ENCODE measurements at regions not wholly inside any gene's neighbourhood (a gene's known extent, or its start where the extent isn't known, plus 50 kb on each side); places are given as distances from the start of the nearest gene placed in this dataset.

- ATAC-seq (no peak), DNase-seq (no peak)
- no peaks in the 10 kb centered on the region for H3K36me3 Mint-ChIP-seq
- H3K27ac Mint-ChIP-seq, result no peak overlapping the region
- no peaks in the 10 kb centered on the region for H3K9me3 Mint-ChIP-seq (ENCODE audit: low read depth)
- no peaks in the 10 kb centered on the region for H3K27me3 Mint-ChIP-seq
- no peaks in the 10 kb centered on the region for H3K4me1 Mint-ChIP-seq
- CTCF ChIA-PET, result no interaction called here
- H3K4me3 Mint-ChIP-seq, result no peak overlapping the region
Measured at GRCh38 chr7:121766676-121767075, 106.3 kb upstream of the PTPRZ1 start.

- Mint-ChIP-seq H3K9me3 (ENCODE audit: low read depth) (no peaks in the 10 kb centered on the region), H3K4me1 (no peaks in the 10 kb centered on the region), H3K4me3 (no peak overlapping the region), H3K27me3 (no peaks in the 10 kb centered on the region), H3K36me3 (no peaks in the 10 kb centered on the region), H3K27ac (no peak overlapping the region)
- DNase-seq, result no peak
- ATAC-seq, result no peak
- CTCF ChIA-PET, result no interaction called here
Measured at GRCh38 chr7:121761399-121761798, 111.6 kb upstream of the PTPRZ1 start.

GRCh38 chr7:121755818-121756552 is 117.0 kb upstream of the PTPRZ1 start:
- no peak overlapping the region for H3K4me3 Mint-ChIP-seq
- CTCF ChIA-PET, result no interaction called here
- no peaks in the 10 kb centered on the region for H3K27me3 Mint-ChIP-seq
- no peaks in the 10 kb centered on the region for H3K4me1 Mint-ChIP-seq
- ATAC-seq (no peak), DNase-seq (no peak)
- no peaks in the 10 kb centered on the region for H3K9me3 Mint-ChIP-seq (ENCODE audit: low read depth)
- no peak overlapping the region for H3K27ac Mint-ChIP-seq
- no peaks in the 10 kb centered on the region for H3K36me3 Mint-ChIP-seq

- H3K4me1 Mint-ChIP-seq, result no peaks in the 10 kb centered on the region
- H3K9me3 Mint-ChIP-seq (ENCODE audit: low read depth), result no peaks in the 10 kb centered on the region
- DNase-seq (no peak), ATAC-seq (no peak)
- no peaks in the 10 kb centered on the region for H3K27me3 Mint-ChIP-seq
- no peak overlapping the region for H3K27ac Mint-ChIP-seq
- H3K4me3 Mint-ChIP-seq, result no peak overlapping the region
- no peaks in the 10 kb centered on the region for H3K36me3 Mint-ChIP-seq
- CTCF ChIA-PET, result no interaction called here
Measured at GRCh38 chr7:121755286-121755685, 117.7 kb upstream of the PTPRZ1 start.

- no peak overlapping the region for H3K4me3 Mint-ChIP-seq
- no peaks in the 10 kb centered on the region for H3K4me1 Mint-ChIP-seq
- ATAC-seq (no peak), DNase-seq (no peak)
- no peaks in the 10 kb centered on the region for H3K27me3 Mint-ChIP-seq
- no peaks in the 10 kb centered on the region for H3K36me3 Mint-ChIP-seq
- no peak overlapping the region for H3K27ac Mint-ChIP-seq
- no peaks in the 10 kb centered on the region for H3K9me3 Mint-ChIP-seq (ENCODE audit: low read depth)
- CTCF ChIA-PET, result no interaction called here
Measured at GRCh38 chr7:121753944-121754343, 119.0 kb upstream of the PTPRZ1 start.

- Mint-ChIP-seq H3K27ac (no peak overlapping the region), H3K4me1 (no peaks in the 10 kb centered on the region), H3K36me3 (no peaks in the 10 kb centered on the region), H3K27me3 (no peaks in the 10 kb centered on the region), H3K4me3 (no peak overlapping the region), H3K9me3 (ENCODE audit: low read depth) (no peaks in the 10 kb centered on the region)
- no peak for ATAC-seq
- CTCF ChIA-PET, result no interaction called here
- DNase-seq, result no peak
Measured at GRCh38 chr7:121752706-121753105, 120.3 kb upstream of the PTPRZ1 start.

GRCh38 chr7:121748546-121748945 is 124.4 kb upstream of the PTPRZ1 start:
- DNase-seq (no peak), ATAC-seq (no peak)
- Mint-ChIP-seq H3K36me3 (no peaks in the 10 kb centered on the region), H3K4me3 (no peak overlapping the region), H3K4me1 (no peaks in the 10 kb centered on the region), H3K27me3 (no peaks in the 10 kb centered on the region), H3K9me3 (ENCODE audit: low read depth) (no peaks in the 10 kb centered on the region), H3K27ac (no peak overlapping the region)
- CTCF ChIA-PET, result no interaction called here

- Mint-ChIP-seq H3K4me3 (no peak overlapping the region), H3K4me1 (no peaks in the 10 kb centered on the region), H3K36me3 (no peaks in the 10 kb centered on the region), H3K27ac (no peak overlapping the region), H3K27me3 (no peaks in the 10 kb centered on the region), H3K9me3 (ENCODE audit: low read depth) (no peaks in the 10 kb centered on the region)
- CTCF ChIA-PET, result no interaction called here
- no peak for ATAC-seq
- DNase-seq, result no peak
Measured at GRCh38 chr7:121745856-121746255, 127.1 kb upstream of the PTPRZ1 start.

- no peak overlapping the region for H3K27ac Mint-ChIP-seq
- CTCF ChIA-PET, result no interaction called here
- DNase-seq (no peak), ATAC-seq (no peak)
- no peak overlapping the region for H3K4me3 Mint-ChIP-seq
- no peaks in the 10 kb centered on the region for H3K4me1 Mint-ChIP-seq
- no peaks in the 10 kb centered on the region for H3K36me3 Mint-ChIP-seq
- no peaks in the 10 kb centered on the region for H3K9me3 Mint-ChIP-seq (ENCODE audit: low read depth)
- H3K27me3 Mint-ChIP-seq, result no peaks in the 10 kb centered on the region
Measured at GRCh38 chr7:121744877-121745276, 128.1 kb upstream of the PTPRZ1 start.

GRCh38 chr7:121744319-121744718 is 128.6 kb upstream of the PTPRZ1 start:
- no peaks in the 10 kb centered on the region for H3K27me3 Mint-ChIP-seq
- CTCF ChIA-PET, result no interaction called here
- H3K4me1 Mint-ChIP-seq, result no peaks in the 10 kb centered on the region
- ATAC-seq (no peak), DNase-seq (no peak)
- H3K4me3 Mint-ChIP-seq, result no peak overlapping the region
- H3K27ac Mint-ChIP-seq, result no peak overlapping the region
- H3K9me3 Mint-ChIP-seq (ENCODE audit: low read depth), result no peaks in the 10 kb centered on the region
- H3K36me3 Mint-ChIP-seq, result no peaks in the 10 kb centered on the region

- Mint-ChIP-seq H3K36me3 (no peaks in the 10 kb centered on the region), H3K9me3 (ENCODE audit: low read depth) (no peaks in the 10 kb centered on the region), H3K27ac (no peak overlapping the region), H3K27me3 (no peaks in the 10 kb centered on the region), H3K4me1 (no peaks in the 10 kb centered on the region), H3K4me3 (no peak overlapping the region)
- DNase-seq (no peak), ATAC-seq (no peak)
- CTCF ChIA-PET, result interaction anchor here (1.9 kb wide), 1 partner anchor 253 kb away, joined by 4 read pairs; no protein-coding TSS in a partner anchor
Measured at GRCh38 chr7:121741896-121742295, 131.1 kb upstream of the PTPRZ1 start.

- CTCF ChIA-PET, result no interaction called here
- ATAC-seq, result no peak
Measured at GRCh38 chr7:121739465-121739864, 133.5 kb upstream of the PTPRZ1 start.

GRCh38 chr7:121730869-121731268 is 142.1 kb upstream of the PTPRZ1 start:
- CTCF ChIA-PET, result no interaction called here
- Mint-ChIP-seq H3K9me3 (ENCODE audit: low read depth) (peaks cover 5% of the 10 kb centered on the region), H3K27me3 (no peaks in the 10 kb centered on the region), H3K36me3 (no peaks in the 10 kb centered on the region), H3K4me1 (no peaks in the 10 kb centered on the region), H3K27ac (no peak overlapping the region), H3K4me3 (no peak overlapping the region)
- ATAC-seq, result no peak
- no peak for DNase-seq

More at GRCh38 chr7:121739465-121739864, 133.5 kb upstream of the PTPRZ1 start:
- no peak overlapping the region for H3K4me3 Mint-ChIP-seq
- H3K27me3 Mint-ChIP-seq, result no peaks in the 10 kb centered on the region
- H3K4me1 Mint-ChIP-seq, result no peaks in the 10 kb centered on the region
- no peak overlapping the region for H3K27ac Mint-ChIP-seq
- H3K36me3 Mint-ChIP-seq, result no peaks in the 10 kb centered on the region
- no peaks in the 10 kb centered on the region for H3K9me3 Mint-ChIP-seq (ENCODE audit: low read depth)
- no peak for DNase-seq

GRCh38 chr7:121714559-121715303 is 158.2 kb upstream of the PTPRZ1 start:
- H3K4me1 Mint-ChIP-seq, result no peaks in the 10 kb centered on the region
- no peaks in the 10 kb centered on the region for H3K9me3 Mint-ChIP-seq (ENCODE audit: low read depth)
- DNase-seq (no peak), ATAC-seq (no peak)
- no peaks in the 10 kb centered on the region for H3K36me3 Mint-ChIP-seq
- CTCF ChIA-PET, result no interaction called here
- H3K27me3 Mint-ChIP-seq, result no peaks in the 10 kb centered on the region
- H3K4me3 Mint-ChIP-seq, result no peak overlapping the region
- H3K27ac Mint-ChIP-seq, result no peak overlapping the region
